CD4-positive, alpha-beta memory T cell (primary cell): ENCODE measurements at regions not wholly inside any gene's neighbourhood (a gene's known extent, or its start where the extent isn't known, plus 50 kb on each side); places are given as distances from the start of the nearest gene placed in this dataset.
"Not testable (repeated sequence)": the region's sequence is repeated elsewhere in the genome, so short reads cannot be mapped to it uniquely, and the experiment has no call there.

Source experiments
- CTCF ChIA-PET: fragments of 350-600 bp; sonication (Branson Sonifier 250); formaldehyde crosslinking; loops from one replicate; lab custom pipeline; 2021; ENCODE audit warnings: inconsistent platforms; ENCODE audit not compliant: partially characterized antibody; lab: Charles Lee
- POLR2A ChIA-PET: fragments of 350-600 bp; sonication (Branson Sonifier 250); formaldehyde crosslinking; loops from one replicate; lab custom pipeline; 2021; ENCODE audit not compliant: partially characterized antibody; lab: Charles Lee
- DNase-seq, 5 donors: peaks; one replicate each; pipeline versions ENCODE4 v3.0.0 to v3.0.0-alpha.2; 2020 to 2022; ENCODE audit warnings: mixed read lengths in 1 of 5
- H3K27ac ChIP-seq: one replicate; pipeline ENCODE4 v1.7.0; 2013; ENCODE audit warnings: low read depth, low read length
- H3K27me3 ChIP-seq: 2 replicates; pipeline ENCODE4 v1.7.0; 2013; ENCODE audit warnings: mild to moderate bottlenecking, low read length, moderate library complexity; ENCODE audit not compliant: insufficient read depth
- H3K36me3 ChIP-seq: 2 replicates; pipeline ENCODE4 v1.7.0; 2013; ENCODE audit warnings: mild to moderate bottlenecking, low read length, moderate library complexity; ENCODE audit not compliant: insufficient read depth
- H3K4me1 ChIP-seq: 2 replicates; pipeline ENCODE4 v1.7.0; 2013; ENCODE audit warnings: mild to moderate bottlenecking, low read length, moderate library complexity; ENCODE audit not compliant: insufficient read depth
- H3K4me3 ChIP-seq, 2 donors: one replicate each; pipeline ENCODE4 v1.7.0; 2013; ENCODE audit warnings: low read length in 2 of 2, mild to moderate bottlenecking in 1 of 2
- H3K9me3 ChIP-seq, 2 donors: one replicate each; pipeline ENCODE4 v1.7.0; 2013; ENCODE audit warnings: low read length in 2 of 2, control low read depth in 1 of 2; ENCODE audit not compliant: control insufficient read depth in 1 of 2
- H3K27ac Mint-ChIP-seq, 7 donors: one replicate each; pipeline ENCODE4 v1.8.0; 2020 to 2021; ENCODE audit warnings: mixed read lengths in 7 of 7, mild to moderate bottlenecking in 6 of 7, inconsistent platforms in 3 of 7, moderate library complexity in 3 of 7
- H3K27me3 Mint-ChIP-seq, 2 donors: one replicate each; pipeline ENCODE4 v1.8.0; 2020 to 2021; ENCODE audit warnings: mixed read lengths in 2 of 2
- H3K36me3 Mint-ChIP-seq, 2 donors: one replicate each; pipeline ENCODE4 v1.8.0; 2020 to 2021; ENCODE audit warnings: mixed read lengths in 2 of 2, inconsistent platforms in 1 of 2, mild to moderate bottlenecking in 1 of 2
- H3K4me1 Mint-ChIP-seq, 4 donors: one replicate each; pipeline ENCODE4 v1.8.0; 2020 to 2021; ENCODE audit warnings: mixed read lengths in 4 of 4, mild to moderate bottlenecking in 1 of 4
- H3K4me3 Mint-ChIP-seq, 8 donors: one replicate each; pipeline ENCODE4 v1.8.0; 2020 to 2021; ENCODE audit warnings: mixed read lengths in 8 of 8, mild to moderate bottlenecking in 7 of 8, moderate library complexity in 6 of 8, inconsistent platforms in 3 of 8
- H3K9me3 Mint-ChIP-seq, 8 donors: one replicate each; pipeline ENCODE4 v1.8.0; 2020 to 2021; ENCODE audit warnings: mixed read lengths in 8 of 8, mild to moderate bottlenecking in 5 of 8, inconsistent platforms in 3 of 8, moderate library complexity in 1 of 8
- intact Hi-C: fragments of 100-400 bp; cut with micrococcal nuclease; formaldehyde crosslinking; loops from one replicate; pipeline ENCODE4 v1.15.1; 2023

- H3K27ac ChIP-seq = no peak overlapping the region
- no peak for DNase-seq
- H3K9me3 ChIP-seq = no peaks in the 10 kb centered on the region
- POLR2A ChIA-PET = no interaction called here
- Mint-ChIP-seq H3K27me3 (no peaks in the 10 kb centered on the region), H3K9me3 (peaks cover 0 to 2% (median 0%) of the 10 kb centered on the region in 8 donors), H3K4me1 (no peaks in the 10 kb centered on the region), H3K36me3 (no peaks in the 10 kb centered on the region), H3K27ac (no peak overlapping the region), H3K4me3 (no peak overlapping the region)
- no peaks in the 10 kb centered on the region for H3K36me3 ChIP-seq
- intact Hi-C loops = no loop called here
- no peaks in the 10 kb centered on the region for H3K27me3 ChIP-seq
- CTCF ChIA-PET = no interaction called here
- H3K4me3 ChIP-seq = no peak overlapping the region
- no peaks in the 10 kb centered on the region for H3K4me1 ChIP-seq
Observed at GRCh38 chrX:146907391-146908240, 93.1 kb upstream of the CXorf51A start.

GRCh38 chrX:146906166-146906565, 91.6 kb upstream of the CXorf51A start:
- Histone ChIP-seq H3K9me3 (no peaks in the 10 kb centered on the region), H3K4me1 (no peaks in the 10 kb centered on the region), H3K27me3 (no peaks in the 10 kb centered on the region), H3K36me3 (no peaks in the 10 kb centered on the region), H3K4me3 (no peak overlapping the region), H3K27ac (no peak overlapping the region)
- Mint-ChIP-seq H3K9me3 (peaks cover 0 to 2% (median 0%) of the 10 kb centered on the region in 8 donors), H3K4me3 (no peak overlapping the region), H3K27ac (no peak overlapping the region), H3K4me1 (no peaks in the 10 kb centered on the region), H3K36me3 (no peaks in the 10 kb centered on the region), H3K27me3 (no peaks in the 10 kb centered on the region)
- CTCF ChIA-PET = interaction anchor here (0.6 kb wide), 1 partner anchor 243 kb away, joined by 4 read pairs; no protein-coding TSS in a partner anchor
- POLR2A ChIA-PET = no interaction called here
- intact Hi-C loops = no loop called here
- no peak for DNase-seq

GRCh38 chrX:146887020-146887419, 72.5 kb upstream of the CXorf51A start:
- no peaks in the 10 kb centered on the region for H3K4me1 ChIP-seq
- no peaks in the 10 kb centered on the region for H3K36me3 ChIP-seq
- Mint-ChIP-seq H3K36me3 (no peaks in the 10 kb centered on the region), H3K27ac (no peak overlapping the region), H3K4me3 (no peak overlapping the region), H3K4me1 (no peaks in the 10 kb centered on the region), H3K27me3 (no peaks in the 10 kb centered on the region), H3K9me3 (peaks cover 0 to 4% (median 1%) of the 10 kb centered on the region in 8 donors)
- no peaks in the 10 kb centered on the region for H3K27me3 ChIP-seq
- intact Hi-C loops = no loop called here
- no peak overlapping the region for H3K27ac ChIP-seq
- no peak overlapping the region for H3K4me3 ChIP-seq
- ChIA-PET POLR2A (no interaction called here), CTCF (no interaction called here)
- H3K9me3 ChIP-seq = no peaks in the 10 kb centered on the region
- DNase-seq = no peak

DNA sequence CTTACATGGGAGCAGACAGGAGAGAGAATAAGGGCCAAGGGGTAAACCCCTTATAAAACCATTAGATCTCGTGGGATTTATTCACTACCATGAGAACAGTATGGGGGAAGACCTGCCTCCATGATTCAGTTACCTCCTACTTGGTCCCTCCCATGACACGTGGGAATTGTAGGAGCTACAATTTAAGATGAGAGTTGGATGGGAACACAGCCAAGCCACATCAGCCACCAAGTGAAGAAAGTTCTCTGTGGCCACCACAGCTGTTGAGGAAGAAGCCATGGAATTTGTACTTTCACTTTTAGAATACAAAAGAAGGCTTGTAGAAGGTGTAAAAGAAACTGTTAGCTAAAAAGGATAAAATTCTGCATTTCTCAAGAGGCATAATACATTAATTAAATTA, 67.0 kb upstream of the CXorf51A start:
- POLR2A ChIA-PET = no interaction called here
- H3K4me3 Mint-ChIP-seq = peak overlapping the region in 1 of 8 donors; percentile 50

DNA sequence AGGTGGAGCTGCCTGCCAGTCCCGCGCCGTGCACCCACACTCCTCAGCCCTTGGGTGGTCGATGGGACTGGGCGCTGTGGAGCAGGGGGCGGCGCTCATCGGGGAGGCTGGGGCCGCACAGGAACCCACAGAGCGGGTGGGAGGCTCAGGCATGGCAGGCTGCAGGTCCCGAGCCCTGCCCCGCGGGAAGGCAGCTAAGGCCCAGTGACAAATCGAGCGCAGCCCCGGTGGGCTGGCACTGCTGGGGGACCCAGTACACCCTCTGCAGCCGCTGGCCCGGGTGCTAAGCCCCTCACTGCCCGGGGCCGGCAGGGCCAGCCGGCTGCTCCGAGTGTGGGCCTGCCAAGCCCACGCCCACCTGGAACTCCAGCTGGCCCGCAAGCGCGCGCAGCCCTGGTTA, 52.3 kb upstream of the CXorf51A start:
- H3K4me1 Mint-ChIP-seq, H3K36me3 Mint-ChIP-seq, H3K27ac Mint-ChIP-seq, H3K36me3 ChIP-seq, DNase-seq, H3K9me3 Mint-ChIP-seq, H3K4me1 ChIP-seq, POLR2A ChIA-PET, H3K9me3 ChIP-seq, H3K4me3 ChIP-seq, H3K4me3 Mint-ChIP-seq, H3K27me3 Mint-ChIP-seq, H3K27me3 ChIP-seq, intact Hi-C loops, CTCF ChIA-PET, H3K27ac ChIP-seq: not testable (repeated sequence)

More for the DNA sequence above, 67.0 kb upstream of the CXorf51A start:
- H3K4me1 ChIP-seq = no peaks in the 10 kb centered on the region
- H3K27me3 ChIP-seq = no peaks in the 10 kb centered on the region
- H3K9me3 ChIP-seq = no peaks in the 10 kb centered on the region
- intact Hi-C loops = no loop called here
- DNase-seq = no peak
- Mint-ChIP-seq H3K27me3 (no peaks in the 10 kb centered on the region), H3K27ac (no peak overlapping the region), H3K9me3 (peaks cover 0 to 6% (median 2%) of the 10 kb centered on the region in 8 donors), H3K36me3 (no peaks in the 10 kb centered on the region), H3K4me1 (peaks cover 0 to 2% (median 0%) of the 10 kb centered on the region in 4 donors)
- no peak overlapping the region for H3K4me3 ChIP-seq
- CTCF ChIA-PET = no interaction called here
- H3K27ac ChIP-seq = no peak overlapping the region
- H3K36me3 ChIP-seq = no peaks in the 10 kb centered on the region

- H3K27me3 Mint-ChIP-seq, H3K27ac Mint-ChIP-seq, H3K9me3 ChIP-seq, intact Hi-C loops, H3K4me1 ChIP-seq, H3K27ac ChIP-seq, DNase-seq, CTCF ChIA-PET, POLR2A ChIA-PET, H3K4me3 Mint-ChIP-seq, H3K27me3 ChIP-seq, H3K36me3 Mint-ChIP-seq, H3K4me1 Mint-ChIP-seq, H3K4me3 ChIP-seq, H3K36me3 ChIP-seq: not testable (repeated sequence)
- peaks cover 0 to 10% (median 0%) of the 10 kb centered on the region in 8 donors for H3K9me3 Mint-ChIP-seq
Observed at GRCh38 chrX:146865734-146866133, 51.2 kb upstream of the CXorf51A start.
